GM21786 (cell line): ENCODE measurements at regions not wholly inside any gene's neighbourhood (a gene's known extent, or its start where the extent isn't known, plus 50 kb on each side); places are given as distances from the start of the nearest gene placed in this dataset.

ENCODE experiments used
- ATAC-seq: cut with Tn5 transposase; IDR thresholded peaks from one replicate; pipeline ENCODE4 v1.9.1; 2021; ENCODE audit not compliant: unreplicated experiment

GRCh38 chr15:100734586-100734985 lies 132.2 kb downstream of the ASB7 start:
- no peak for ATAC-seq

- no peak for ATAC-seq
Observed at GRCh38 chr15:100735129-100736053, 133.0 kb downstream of the ASB7 start.

DNA sequence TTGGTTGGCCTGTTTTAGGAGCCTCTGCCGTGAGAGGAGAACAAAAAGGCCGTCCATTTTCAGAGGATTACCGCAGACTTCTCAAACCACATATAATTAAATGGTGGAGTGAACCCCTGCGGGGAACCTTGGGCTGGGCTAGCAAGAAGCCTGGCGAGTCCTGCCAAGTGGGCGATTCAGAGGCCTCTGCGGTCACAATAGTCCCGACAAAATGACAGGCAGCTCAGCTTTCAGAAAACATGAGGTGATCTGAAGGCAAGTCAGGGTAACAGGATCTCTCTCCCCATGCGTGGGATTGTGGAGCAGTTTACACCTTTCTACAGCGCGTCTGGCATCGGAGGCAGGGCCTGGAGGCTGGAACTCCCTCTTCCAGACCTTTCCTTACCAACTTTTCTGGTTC lies 134.8 kb downstream of the ASB7 start:
- no peak for ATAC-seq

DNA sequence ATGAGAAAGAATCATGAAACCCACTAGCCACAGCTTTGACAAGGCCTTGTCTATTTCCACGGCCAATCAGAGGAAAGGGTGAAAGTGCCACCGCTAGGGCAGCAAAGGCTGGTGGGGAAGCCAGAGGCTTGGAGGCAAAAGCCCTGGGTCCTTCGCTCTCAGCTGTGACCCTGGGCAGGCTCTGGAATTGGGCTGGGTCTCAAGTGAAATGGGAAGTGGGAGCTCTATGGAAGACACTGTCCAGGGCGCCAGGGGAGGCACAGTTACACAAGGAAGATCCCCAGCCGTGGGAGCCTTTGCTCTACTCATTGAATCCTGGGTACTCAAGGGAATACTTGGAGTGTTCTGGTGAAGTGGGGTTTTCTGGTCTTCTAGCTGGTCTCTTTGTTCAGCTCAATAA lies 136.2 kb downstream of the ASB7 start:
- ATAC-seq: no peak

DNA sequence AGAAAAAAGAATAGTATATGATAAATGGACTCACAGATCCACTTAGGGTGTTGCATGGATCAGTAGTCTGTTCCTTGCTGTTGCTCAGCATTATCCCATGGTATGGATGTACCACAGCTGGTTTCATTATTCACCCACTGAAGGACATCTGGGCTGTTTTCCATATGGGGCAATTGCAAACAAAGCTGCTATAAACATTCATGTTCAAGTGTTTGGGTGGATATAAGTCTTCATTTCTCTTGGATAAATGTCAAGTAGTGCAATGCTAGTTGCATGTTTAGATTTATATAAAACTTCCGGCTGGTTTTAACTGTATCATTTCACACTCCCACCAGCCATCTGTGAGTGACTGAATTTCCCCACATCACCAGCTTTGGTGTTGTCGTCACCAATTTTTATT lies 137.7 kb downstream of the ASB7 start:
- ATAC-seq: no peak

- ATAC-seq: no peak
Observed at GRCh38 chr15:100751585-100751984, 128.0 kb upstream of the ALDH1A3 start.

DNA sequence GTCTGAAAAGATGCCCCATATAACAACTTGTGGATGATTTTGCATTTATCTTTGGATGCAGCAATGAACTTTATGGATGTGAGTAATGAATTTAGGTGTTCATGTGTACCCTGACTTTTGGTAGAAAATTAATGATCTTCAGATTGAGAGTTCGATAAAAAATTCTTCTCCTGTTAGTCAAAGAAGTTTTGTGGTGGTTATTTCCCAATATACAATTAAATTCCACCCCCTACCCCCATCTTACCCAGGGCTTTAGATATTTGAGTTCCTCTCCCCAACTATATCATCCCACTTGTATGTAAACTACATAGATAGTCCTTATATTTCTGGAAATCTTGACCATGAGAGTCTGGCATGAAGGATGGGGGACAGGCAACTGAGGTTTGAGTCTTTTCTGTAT lies 126.1 kb upstream of the ALDH1A3 start:
- no peak for ATAC-seq

GRCh38 chr15:100757661-100758060 lies 122.0 kb upstream of the ALDH1A3 start:
- no peak for ATAC-seq

GRCh38 chr15:100758555-100758954 lies 121.1 kb upstream of the ALDH1A3 start:
- ATAC-seq: no peak

GRCh38 chr15:100759106-100759505 lies 120.5 kb upstream of the ALDH1A3 start:
- no peak for ATAC-seq

DNA sequence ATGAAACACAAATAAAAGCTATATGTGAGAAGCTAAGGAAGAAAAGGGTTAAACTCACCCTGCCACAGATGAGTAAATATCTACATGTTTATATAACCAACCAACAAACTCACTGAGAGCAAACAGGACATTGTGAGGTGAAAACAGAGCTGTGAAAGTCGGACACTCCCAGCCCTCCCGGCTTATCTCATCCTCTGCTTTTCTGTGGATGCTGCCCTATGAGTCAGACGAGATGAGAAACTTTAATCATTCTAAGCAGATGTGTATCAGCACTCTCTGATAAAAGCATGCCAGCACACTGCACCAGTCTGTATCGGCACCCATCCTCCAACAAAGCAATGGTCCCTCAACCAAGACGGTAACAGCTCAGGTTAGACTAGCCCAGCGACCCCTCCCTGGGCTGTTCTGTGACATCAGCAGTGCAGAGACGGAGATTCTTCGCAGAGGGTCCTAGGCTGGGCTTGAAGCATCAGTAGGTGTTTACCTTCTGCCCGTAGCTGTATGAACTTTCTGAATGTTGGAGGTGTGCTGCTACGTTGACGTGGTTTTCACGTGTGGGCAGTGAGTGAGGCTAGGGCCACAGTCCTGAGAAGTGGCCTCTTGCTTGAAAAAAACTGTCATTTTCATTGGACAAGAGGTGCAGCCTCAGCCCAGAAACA lies 119.8 kb upstream of the ALDH1A3 start:
- no peak for ATAC-seq

GRCh38 chr15:100760357-100760903 lies 119.2 kb upstream of the ALDH1A3 start:
- ATAC-seq: no peak

DNA sequence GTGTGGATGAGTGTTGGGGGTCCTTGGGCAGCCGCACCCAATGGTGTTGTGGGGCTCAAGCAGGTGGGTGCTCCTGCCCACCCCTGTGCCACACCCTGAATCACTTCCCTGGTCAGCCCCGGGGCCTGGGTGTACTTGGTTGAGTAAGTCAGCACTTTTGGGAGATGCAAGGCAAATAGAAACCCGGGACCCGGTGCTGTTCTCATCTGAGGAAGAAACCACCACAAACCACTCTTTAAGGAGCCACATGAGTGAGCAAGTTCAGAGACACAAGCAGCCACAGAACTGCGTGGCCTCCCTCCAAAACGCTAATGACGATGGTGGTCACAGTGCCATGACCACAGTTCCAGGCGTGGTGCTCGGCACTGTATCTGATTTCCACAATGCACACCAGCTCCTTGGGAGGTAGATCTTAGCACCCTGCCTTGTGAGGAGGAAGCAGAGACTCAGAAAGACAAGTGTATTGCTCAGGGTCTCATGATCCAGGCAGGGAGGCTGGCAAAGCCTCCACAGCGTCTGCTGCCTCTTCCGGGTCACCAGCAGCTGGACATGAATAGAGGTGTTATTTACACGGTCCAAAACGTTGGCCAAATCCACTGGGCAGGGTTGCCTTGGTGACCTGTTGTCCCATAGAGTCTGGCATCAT lies 118.2 kb upstream of the ALDH1A3 start:
- ATAC-seq: no peak

DNA sequence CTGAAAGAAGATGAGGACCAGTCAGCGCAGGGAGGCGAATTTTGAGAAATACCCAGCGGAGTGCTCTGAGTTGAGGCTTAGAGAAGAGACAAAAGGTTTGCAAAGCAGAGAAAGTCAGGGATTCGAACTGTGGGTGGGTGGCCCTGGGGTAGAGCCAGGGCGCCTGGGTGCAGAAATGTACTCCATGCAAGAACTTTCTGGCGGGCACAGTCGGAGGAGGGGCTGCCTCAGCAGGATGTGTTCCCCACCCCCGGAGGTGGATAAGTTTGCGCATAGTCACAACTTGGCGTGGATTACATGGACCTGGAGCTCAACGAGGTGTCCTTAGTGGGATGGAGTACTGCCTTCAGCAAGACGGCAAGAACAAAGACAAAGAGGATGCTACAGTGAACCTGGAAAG lies 117.3 kb upstream of the ALDH1A3 start:
- ATAC-seq: no peak

DNA sequence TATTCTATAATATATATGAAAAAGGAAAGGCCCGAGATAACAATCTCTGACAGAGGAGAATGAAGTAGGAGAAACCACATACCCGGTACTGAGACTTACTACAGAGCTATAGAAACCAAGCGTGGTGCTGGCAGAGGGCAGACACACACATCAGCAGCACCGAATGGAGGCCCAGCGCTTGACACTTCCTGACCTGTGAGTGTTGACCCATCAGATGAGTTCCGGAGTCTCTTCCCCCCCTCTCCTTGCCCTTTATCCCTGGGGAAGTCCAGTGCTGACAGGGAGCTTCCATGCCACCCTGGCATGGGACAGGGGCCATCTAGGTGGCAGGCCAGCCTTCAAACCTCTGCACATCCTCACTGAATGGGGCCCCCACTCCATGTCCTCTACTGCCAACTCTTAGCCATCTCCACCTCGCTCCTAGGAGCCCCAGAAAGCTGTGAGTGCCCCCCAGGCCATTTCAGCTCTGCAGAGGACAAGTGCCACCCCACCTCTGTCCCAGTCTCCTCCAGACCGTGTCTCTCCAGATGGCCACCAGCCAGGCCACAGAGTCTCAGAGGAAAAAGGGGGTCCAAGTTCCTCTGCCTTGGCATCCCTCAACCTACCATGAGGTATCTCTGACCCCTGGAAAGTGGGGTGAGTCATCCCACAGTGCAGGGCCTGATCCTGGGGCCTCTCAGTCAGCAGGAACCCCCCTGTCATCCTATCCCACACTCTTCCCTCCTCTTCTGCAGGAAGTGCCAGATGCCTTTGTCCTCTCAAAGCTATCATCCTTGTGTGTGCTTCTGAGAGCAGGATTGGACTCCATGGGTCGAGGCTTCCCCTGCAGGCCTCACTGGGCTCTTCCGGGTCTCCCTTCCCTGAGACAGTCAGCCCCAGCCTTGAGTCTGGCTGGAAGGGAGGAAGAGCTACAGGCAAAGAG lies 116.5 kb upstream of the ALDH1A3 start:
- no peak for ATAC-seq

- no peak for ATAC-seq
Observed at GRCh38 chr15:100763835-100764750, 115.5 kb upstream of the ALDH1A3 start.

DNA sequence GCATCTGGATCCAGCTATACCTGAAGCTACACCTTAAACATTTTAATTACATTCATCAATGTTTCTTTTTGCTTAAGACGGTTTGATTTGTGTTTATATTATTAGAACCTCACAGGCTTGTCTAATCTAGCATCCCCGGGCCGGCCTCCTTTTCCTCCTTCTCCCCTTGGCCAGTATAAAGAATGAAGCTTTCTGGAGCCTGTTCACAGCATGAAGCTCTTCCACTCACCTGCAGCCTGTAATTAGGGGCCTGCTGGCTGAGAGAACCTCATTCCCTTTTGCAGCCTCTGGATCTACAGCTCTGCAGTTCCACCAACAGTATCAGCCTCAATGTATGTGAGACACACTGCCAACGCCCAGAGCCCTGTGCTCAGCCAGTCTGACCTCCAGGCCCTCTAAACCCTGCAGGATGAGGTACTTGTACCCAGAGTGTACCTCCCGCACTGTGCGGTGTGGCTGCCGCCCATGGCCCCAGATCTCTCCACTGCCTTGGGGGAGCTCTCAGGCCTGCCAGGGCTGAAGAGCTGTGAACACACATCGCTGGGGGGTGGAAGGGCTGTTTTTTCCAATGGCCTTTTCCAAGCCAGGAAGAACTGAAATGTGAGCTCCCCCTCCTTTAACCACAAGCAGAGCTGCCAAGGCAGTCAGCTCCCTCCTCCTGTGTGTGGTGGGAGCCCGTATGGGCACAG lies 114.7 kb upstream of the ALDH1A3 start:
- no peak for ATAC-seq

- ATAC-seq: no peak
Observed at GRCh38 chr15:100765467-100766241, 114.0 kb upstream of the ALDH1A3 start.
